ENCODE measurements at regions not wholly inside any gene's neighbourhood (a gene's known extent, or its start where the extent isn't known, plus 50 kb on each side); places are given as distances from the start of the nearest gene placed in this dataset.

DNA sequence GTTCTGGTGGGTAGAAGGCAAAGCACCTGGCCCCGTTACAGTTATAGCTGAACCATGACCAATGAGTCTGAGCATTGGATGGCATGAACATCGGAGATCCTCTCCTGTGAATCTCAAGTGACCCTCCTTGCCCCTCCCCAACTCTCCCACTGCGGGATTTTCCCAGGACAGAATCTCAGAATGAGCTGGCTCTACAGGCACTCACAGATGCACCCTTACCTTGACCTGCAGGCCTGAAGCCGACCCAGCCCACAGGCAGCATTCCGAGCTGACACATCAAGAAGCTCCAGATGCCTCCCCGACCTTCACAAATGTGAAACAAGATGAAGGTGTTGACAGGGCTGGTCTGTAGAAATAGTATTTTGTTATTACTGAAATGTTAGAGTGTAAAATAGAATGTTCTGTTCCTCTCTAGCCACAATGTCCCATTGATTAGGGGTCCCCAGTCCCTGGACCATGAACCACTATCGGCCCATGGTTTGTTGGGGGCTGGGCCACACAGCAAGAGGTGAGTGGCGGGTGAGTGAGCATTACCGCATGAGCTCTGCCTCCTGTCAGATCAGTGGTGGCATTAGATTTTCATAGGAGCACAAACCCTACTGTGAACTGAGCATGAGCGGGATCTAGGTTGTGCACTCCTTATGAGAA is 263.4 kb downstream of the AUH start:
- DNase-seq (no peak), ATAC-seq (ENCODE audit: low read depth) (no peak)
- no peak overlapping the region for H3K4me3 Mint-ChIP-seq
- no peak overlapping the region for H3K27ac ChIP-seq (ENCODE audit: low read length in 2 of 2)
- H3K9ac ChIP-seq (ENCODE audit: low read length): no peak overlapping the region
- H3K36me3 ChIP-seq (replicated peaks in 1 of 2; ENCODE audit: control extremely low read depth in 1 of 2, control insufficient read depth in 1 of 2, extremely low read depth in 1 of 2, insufficient read depth in 2 of 2, low read length in 1 of 2): no peaks in the 10 kb centered on the region
- POLR2A ChIA-PET: no interaction called here
- H4K20me1 ChIP-seq (ENCODE audit: control insufficient read depth, insufficient read depth, low read length, poor library complexity, severe bottlenecking): no peaks in the 10 kb centered on the region
- H3K4me1 Mint-ChIP-seq: peaks cover 19% of the 10 kb centered on the region
- H3K9me3 ChIP-seq (ENCODE audit: control extremely low read depth in 1 of 3, control insufficient read depth in 2 of 3, insufficient read depth in 1 of 3, low read length in 2 of 3): peaks cover 0 to 13% (median 3%) of the 10 kb centered on the region in 3 donors
- H3K27me3 Mint-ChIP-seq: peaks cover 8% of the 10 kb centered on the region
- peaks cover 19 to 25% of the 10 kb centered on the region in 2 donors for H3K4me1 ChIP-seq (ENCODE audit: control insufficient read depth in 2 of 2, insufficient read depth in 2 of 2, low read length in 2 of 2)
- H3K79me2 ChIP-seq (ENCODE audit: control insufficient read depth, insufficient read depth, low read length): no peaks in the 10 kb centered on the region
- TF ChIP-seq, protein P1, sequence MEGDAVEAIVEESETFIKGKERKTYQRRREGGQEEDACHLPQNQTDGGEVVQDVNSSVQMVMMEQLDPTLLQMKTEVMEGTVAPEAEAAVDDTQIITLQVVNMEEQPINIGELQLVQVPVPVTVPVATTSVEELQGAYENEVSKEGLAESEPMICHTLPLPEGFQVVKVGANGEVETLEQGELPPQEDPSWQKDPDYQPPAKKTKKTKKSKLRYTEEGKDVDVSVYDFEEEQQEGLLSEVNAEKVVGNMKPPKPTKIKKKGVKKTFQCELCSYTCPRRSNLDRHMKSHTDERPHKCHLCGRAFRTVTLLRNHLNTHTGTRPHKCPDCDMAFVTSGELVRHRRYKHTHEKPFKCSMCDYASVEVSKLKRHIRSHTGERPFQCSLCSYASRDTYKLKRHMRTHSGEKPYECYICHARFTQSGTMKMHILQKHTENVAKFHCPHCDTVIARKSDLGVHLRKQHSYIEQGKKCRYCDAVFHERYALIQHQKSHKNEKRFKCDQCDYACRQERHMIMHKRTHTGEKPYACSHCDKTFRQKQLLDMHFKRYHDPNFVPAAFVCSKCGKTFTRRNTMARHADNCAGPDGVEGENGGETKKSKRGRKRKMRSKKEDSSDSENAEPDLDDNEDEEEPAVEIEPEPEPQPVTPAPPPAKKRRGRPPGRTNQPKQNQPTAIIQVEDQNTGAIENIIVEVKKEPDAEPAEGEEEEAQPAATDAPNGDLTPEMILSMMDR (IDR thresholded peaks at IDR 0.05): no peak
- TF ChIP-seq EZH2 (IDR thresholded peaks at IDR 0.05; ENCODE audit: borderline replicate concordance, insufficient read depth, low read depth, low read length, poor library complexity, severe bottlenecking): no peak
- intact Hi-C loops (cut with micrococcal nuclease): no loop called here
- no peak overlapping the region for H2AFZ ChIP-seq (ENCODE audit: insufficient read depth, low read depth, low read length, poor library complexity, severe bottlenecking)
- H3K4me2 ChIP-seq (replicated peaks; ENCODE audit: low read depth, low read length, poor library complexity, severe bottlenecking): no peak overlapping the region
- H3K9me3 Mint-ChIP-seq (ENCODE audit: insufficient read depth): peaks cover 7% of the 10 kb centered on the region
- 97% methylated on average over 7 of the region's 10 CpGs for WGBS (ENCODE audit: insufficient coverage)
- no peaks in the 10 kb centered on the region for H3K27me3 ChIP-seq (replicated peaks in 1 of 4; ENCODE audit: control extremely low read depth in 1 of 4, control insufficient read depth in 3 of 4, insufficient read depth in 4 of 4, low read length in 3 of 4)
- CTCF ChIA-PET: interaction anchor here (2.0 kb wide), 1 partner anchor 9 kb away, joined by 6 read pairs; no protein-coding TSS in a partner anchor
- H3K4me3 ChIP-seq (ENCODE audit: control extremely low read depth in 1 of 5, extremely low read depth in 1 of 5, insufficient read depth in 1 of 5, low read depth in 2 of 5, low read length in 4 of 5): no peak overlapping the region
- H3K27ac Mint-ChIP-seq: no peak overlapping the region

DNA sequence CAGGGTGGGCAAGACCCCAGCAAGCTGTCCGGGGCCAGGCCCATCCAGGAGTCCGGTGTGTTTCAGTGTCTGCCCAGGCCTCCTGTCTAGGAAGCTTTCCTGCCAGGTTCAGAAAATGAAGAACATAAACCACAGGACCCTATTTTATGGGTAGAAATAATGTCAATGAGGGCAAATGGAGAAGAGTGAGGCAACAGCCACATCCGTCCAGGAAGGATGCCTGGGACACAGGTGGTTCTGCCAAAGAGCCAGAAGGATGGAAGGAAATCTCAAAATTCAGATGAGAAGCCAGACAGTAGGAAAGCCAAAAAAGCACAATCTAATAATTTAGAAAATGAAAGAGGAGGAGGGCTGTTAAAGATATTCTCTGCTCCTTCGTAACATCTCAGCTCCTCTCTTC is 262.3 kb downstream of the AUH start:
- TF ChIP-seq, protein P1 (IDR thresholded peaks at IDR 0.05): no peak
- no peak for TF ChIP-seq EZH2 (IDR thresholded peaks at IDR 0.05; ENCODE audit: borderline replicate concordance, insufficient read depth, low read depth, low read length, poor library complexity, severe bottlenecking)
- ATAC-seq (ENCODE audit: low read depth): no peak
- Histone ChIP-seq H3K27ac (ENCODE audit: low read length in 2 of 2) (no peak overlapping the region), H4K20me1 (ENCODE audit: control insufficient read depth, insufficient read depth, low read length, poor library complexity, severe bottlenecking) (no peaks in the 10 kb centered on the region), H3K36me3 (replicated peaks in 1 of 2; ENCODE audit: control extremely low read depth in 1 of 2, control insufficient read depth in 1 of 2, extremely low read depth in 1 of 2, insufficient read depth in 2 of 2, low read length in 1 of 2) (no peaks in the 10 kb centered on the region), H3K27me3 (replicated peaks in 1 of 4; ENCODE audit: control extremely low read depth in 1 of 4, control insufficient read depth in 3 of 4, insufficient read depth in 4 of 4, low read length in 3 of 4) (no peaks in the 10 kb centered on the region), H3K4me2 (replicated peaks; ENCODE audit: low read depth, low read length, poor library complexity, severe bottlenecking) (peak overlapping the region; percentile 43), H2AFZ (ENCODE audit: insufficient read depth, low read depth, low read length, poor library complexity, severe bottlenecking) (no peak overlapping the region), H3K9me3 (ENCODE audit: control extremely low read depth in 1 of 3, control insufficient read depth in 2 of 3, insufficient read depth in 1 of 3, low read length in 2 of 3) (peaks cover 0 to 14% (median 0%) of the 10 kb centered on the region in 3 donors), H3K4me3 (ENCODE audit: control extremely low read depth in 1 of 5, extremely low read depth in 1 of 5, insufficient read depth in 1 of 5, low read depth in 2 of 5, low read length in 4 of 5) (no peak overlapping the region), H3K79me2 (ENCODE audit: control insufficient read depth, insufficient read depth, low read length) (no peaks in the 10 kb centered on the region), H3K9ac (ENCODE audit: low read length) (no peak overlapping the region), H3K4me1 (ENCODE audit: control insufficient read depth in 2 of 2, insufficient read depth in 2 of 2, low read length in 2 of 2) (peaks cover 19 to 25% of the 10 kb centered on the region in 2 donors)
- no peak for DNase-seq
- ChIA-PET POLR2A (no interaction called here), CTCF (interaction anchor here (0.7 to 2.0 kb wide), 2 partner anchors 10 to 286 kb away, joined by 4 to 6 read pairs; no protein-coding TSS in a partner anchor)
- Mint-ChIP-seq H3K4me3 (no peak overlapping the region), H3K27ac (no peak overlapping the region), H3K27me3 (peaks cover 8% of the 10 kb centered on the region), H3K9me3 (ENCODE audit: insufficient read depth) (peaks cover 4% of the 10 kb centered on the region), H3K4me1 (peaks cover 19% of the 10 kb centered on the region)
- 73% methylated on average over 3 of the region's 4 CpGs for WGBS (ENCODE audit: insufficient coverage)
- intact Hi-C loops (cut with micrococcal nuclease): no loop called here
